Erythroblast (primary cell): ENCODE measurements at regions not wholly inside any gene's neighbourhood (a gene's known extent, or its start where the extent isn't known, plus 50 kb on each side); places are given as distances from the start of the nearest gene placed in this dataset.

Experiments
- GATA1 ChIP-seq: IDR thresholded peaks from 2 replicates; pipeline ENCODE4 v1.6.1; 2011; ENCODE audit warnings: low read depth, mild to moderate bottlenecking, control low read depth, low read length, moderate library complexity
- POLR2A ChIP-seq: IDR thresholded peaks from 2 replicates; pipeline ENCODE4 v1.6.1; 2011; ENCODE audit warnings: mild to moderate bottlenecking, low read length

GRCh38 chr1:67627336-67627735 lies 57.7 kb upstream of the GADD45A start:
- TF ChIP-seq POLR2A: no peak
- no peak for TF ChIP-seq GATA1
